GM23338 (cell line): ENCODE measurements at regions not wholly inside any gene's neighbourhood (a gene's known extent, or its start where the extent isn't known, plus 50 kb on each side); places are given as distances from the start of the nearest gene placed in this dataset.

Source experiments
- ATAC-seq: fragments of 200-7000 bp; cut with Tn5 transposase; 3 replicates; pipeline ENCODE4 v1.9.1; 2020
- DNase-seq: peaks from one replicate; pipeline ENCODE4 v3.0.0-alpha.2; 2015; ENCODE audit warnings: low spot score
- H2AFZ ChIP-seq: fragments of 200-600 bp; sonication (generic); 2 replicates; pipeline ENCODE4 v1.8.0; 2016; ENCODE audit warnings: antibody characterized with exemption, mild to moderate bottlenecking, moderate library complexity
- H3F3A ChIP-seq: fragments of 200-600 bp; sonication (generic); replicated peaks from 2 replicates; pipeline ENCODE4 v1.8.0; 2017; ENCODE audit warnings: antibody characterized with exemption, mixed run types, low read depth
- H3K27ac ChIP-seq: fragments of 200-600 bp; sonication (generic); 2 replicates; pipeline ENCODE4 v1.6.1; 2016; ENCODE audit warnings: low read depth
- H3K27me3 ChIP-seq: fragments of 200-600 bp; sonication (generic); 2 replicates; pipeline ENCODE4 v1.8.0; 2016; ENCODE audit warnings: mild to moderate bottlenecking, mixed run types, moderate library complexity; ENCODE audit not compliant: insufficient read depth
- H3K36me3 ChIP-seq: fragments of 200-600 bp; sonication (generic); 2 replicates; pipeline ENCODE4 v1.8.0; 2016; ENCODE audit warnings: mild to moderate bottlenecking; ENCODE audit not compliant: insufficient read depth
- H3K4me1 ChIP-seq: fragments of 200-600 bp; sonication (generic); 2 replicates; pipeline ENCODE4 v1.8.0; 2016; ENCODE audit warnings: mild to moderate bottlenecking, moderate library complexity; ENCODE audit not compliant: insufficient read depth
- H3K4me2 ChIP-seq: fragments of 200-600 bp; sonication (generic); 2 replicates; pipeline ENCODE4 v1.7.1; 2017; ENCODE audit warnings: mixed run types
- H3K4me3 ChIP-seq: fragments of 200-600 bp; sonication (generic); 2 replicates; pipeline ENCODE4 v1.6.1; 2016; ENCODE audit warnings: mixed run types
- H3K79me2 ChIP-seq: fragments of 200-600 bp; sonication (generic); replicated peaks from 2 replicates; pipeline ENCODE4 v1.8.0; 2017; ENCODE audit warnings: mild to moderate bottlenecking; ENCODE audit not compliant: insufficient read depth
- H3K9me2 ChIP-seq: fragments of 200-600 bp; sonication (generic); 2 replicates; pipeline ENCODE4 v1.8.0; 2017; ENCODE audit not compliant: insufficient read depth
- H4K20me1 ChIP-seq: fragments of 200-600 bp; sonication (generic); replicated peaks from 2 replicates; pipeline ENCODE4 v1.8.0; 2017; ENCODE audit warnings: mild to moderate bottlenecking; ENCODE audit not compliant: insufficient read depth
- H3K27ac Mint-ChIP-seq: 2 replicates; pipeline ENCODE4 v1.8.0; 2020; ENCODE audit warnings: inconsistent platforms, mild to moderate bottlenecking, moderate library complexity, mixed read lengths
- H3K27me3 Mint-ChIP-seq: 3 replicates; pipeline ENCODE4 v1.8.0; 2022; ENCODE audit warnings: low read depth, mild to moderate bottlenecking, moderate library complexity, mixed read lengths, inconsistent platforms; ENCODE audit not compliant: insufficient read depth, poor library complexity
- H3K36me3 Mint-ChIP-seq: 3 replicates; pipeline ENCODE4 v1.8.0; 2021; ENCODE audit warnings: low read depth, mild to moderate bottlenecking, inconsistent platforms, moderate library complexity, mixed read lengths
- H3K4me1 Mint-ChIP-seq: 3 replicates; pipeline ENCODE4 v1.8.0; 2020; ENCODE audit warnings: mild to moderate bottlenecking, inconsistent platforms, mixed read lengths
- H3K4me3 Mint-ChIP-seq: 3 replicates; pipeline ENCODE4 v1.8.0; 2021; ENCODE audit warnings: moderate library complexity, mild to moderate bottlenecking, inconsistent platforms, mixed read lengths
- H3K9me3 Mint-ChIP-seq: 3 replicates; pipeline ENCODE4 v1.8.0; 2020; ENCODE audit warnings: moderate library complexity, mild to moderate bottlenecking, inconsistent platforms, mixed read lengths
- CREB1 ChIP-seq: fragments of 250-450 bp; sonication (Bioruptor Pico); IDR thresholded peaks from 2 replicates; pipeline ENCODE4 v1.5.0; 2020; ENCODE audit warnings: low read depth, mild to moderate bottlenecking, moderate library complexity
- EZH2 ChIP-seq: fragments of 200-600 bp; sonication (generic); IDR thresholded peaks from one replicate; pipeline ENCODE4 v1.8.0; 2017; ENCODE audit warnings: antibody characterized with exemption, mild to moderate bottlenecking, low read depth; ENCODE audit not compliant: unreplicated experiment
- EZH2phosphoT487 ChIP-seq: fragments of 200-600 bp; sonication (generic); IDR thresholded peaks from one replicate; pipeline ENCODE4 v1.8.1; 2018; ENCODE audit warnings: antibody characterized with exemption; ENCODE audit not compliant: unreplicated experiment
- NANOG ChIP-seq: IDR thresholded peaks from 2 replicates; pipeline ENCODE4 v1.6.1; 2016; ENCODE audit warnings: antibody characterized with exemption, borderline replicate concordance
- POLR2AphosphoS5 ChIP-seq: IDR thresholded peaks from 2 replicates; pipeline ENCODE4 v1.6.1; 2016; ENCODE audit warnings: antibody characterized with exemption, low read depth
- ZNF331 ChIP-seq: fragments of 250-450 bp; sonication (Bioruptor Pico); IDR thresholded peaks from 2 replicates; pipeline ENCODE4 v1.5.0; 2020; ENCODE audit warnings: low read depth, mild to moderate bottlenecking, moderate library complexity
- TF ChIP-seq, protein P1 (sequence below): IDR thresholded peaks from one replicate; pipeline ENCODE4 v1.6.1; 2018; ENCODE audit warnings: antibody characterized with exemption; ENCODE audit not compliant: unreplicated experiment
- TF ChIP-seq, protein P2 (sequence below): fragments of 250-450 bp; sonication (Bioruptor Pico); IDR thresholded peaks from 2 replicates; pipeline ENCODE4 v1.5.0; 2020; ENCODE audit warnings: mild to moderate bottlenecking, moderate library complexity
- TF ChIP-seq, protein P3 (sequence below), 2 experiments: fragments of 200-600 bp in 1 of 2; sonication (generic) in 1 of 2; conservative IDR thresholded peaks; 2 replicates each; pipeline versions ENCODE4 v1.5.1 to v1.6.1; 2016 to 2017; ENCODE audit warnings: antibody characterized with exemption in 2 of 2, low read depth in 2 of 2, mild to moderate bottlenecking in 2 of 2, moderate library complexity in 1 of 2

DNA sequence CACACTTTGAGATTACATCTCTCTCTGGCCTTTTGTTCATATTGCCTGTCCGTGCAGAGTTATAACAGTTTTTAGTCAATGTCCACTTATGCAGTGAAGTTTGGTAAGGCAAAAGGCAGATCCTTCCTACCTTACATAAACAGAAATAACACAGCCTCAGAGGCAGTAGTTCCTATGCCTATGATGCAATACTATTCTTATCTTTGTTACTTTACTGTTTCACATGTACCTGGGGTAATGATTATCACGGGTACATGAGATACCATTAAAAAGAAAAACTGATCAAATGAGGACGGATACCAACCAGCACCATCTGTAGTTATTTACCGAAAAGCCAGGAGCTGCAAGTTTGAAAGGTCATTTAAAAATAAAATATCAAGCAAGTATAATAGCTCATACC lies 166.8 kb downstream of the BTC start:
- DNase-seq = no peak
- Mint-ChIP-seq H3K4me3 (no peak overlapping the region), H3K4me1 (no peaks in the 10 kb centered on the region), H3K27ac (no peak overlapping the region), H3K36me3 (no peaks in the 10 kb centered on the region), H3K27me3 (peaks cover 1% of the 10 kb centered on the region), H3K9me3 (no peaks in the 10 kb centered on the region)
- Histone ChIP-seq H3K4me2 (no peak overlapping the region), H3K36me3 (no peaks in the 10 kb centered on the region), H3K79me2 (no peaks in the 10 kb centered on the region), H3K4me3 (no peak overlapping the region), H4K20me1 (no peaks in the 10 kb centered on the region), H3K9me2 (no peaks in the 10 kb centered on the region), H3K27ac (no peak overlapping the region), H3K27me3 (no peaks in the 10 kb centered on the region), H3F3A (no peaks in the 10 kb centered on the region), H3K4me1 (no peaks in the 10 kb centered on the region), H2AFZ (no peak overlapping the region)
- ATAC-seq = no peak
- TF ChIP-seq CREB1 = no peak
- TF ChIP-seq EZH2phosphoT487 = no peak
- TF ChIP-seq, protein P1, sequence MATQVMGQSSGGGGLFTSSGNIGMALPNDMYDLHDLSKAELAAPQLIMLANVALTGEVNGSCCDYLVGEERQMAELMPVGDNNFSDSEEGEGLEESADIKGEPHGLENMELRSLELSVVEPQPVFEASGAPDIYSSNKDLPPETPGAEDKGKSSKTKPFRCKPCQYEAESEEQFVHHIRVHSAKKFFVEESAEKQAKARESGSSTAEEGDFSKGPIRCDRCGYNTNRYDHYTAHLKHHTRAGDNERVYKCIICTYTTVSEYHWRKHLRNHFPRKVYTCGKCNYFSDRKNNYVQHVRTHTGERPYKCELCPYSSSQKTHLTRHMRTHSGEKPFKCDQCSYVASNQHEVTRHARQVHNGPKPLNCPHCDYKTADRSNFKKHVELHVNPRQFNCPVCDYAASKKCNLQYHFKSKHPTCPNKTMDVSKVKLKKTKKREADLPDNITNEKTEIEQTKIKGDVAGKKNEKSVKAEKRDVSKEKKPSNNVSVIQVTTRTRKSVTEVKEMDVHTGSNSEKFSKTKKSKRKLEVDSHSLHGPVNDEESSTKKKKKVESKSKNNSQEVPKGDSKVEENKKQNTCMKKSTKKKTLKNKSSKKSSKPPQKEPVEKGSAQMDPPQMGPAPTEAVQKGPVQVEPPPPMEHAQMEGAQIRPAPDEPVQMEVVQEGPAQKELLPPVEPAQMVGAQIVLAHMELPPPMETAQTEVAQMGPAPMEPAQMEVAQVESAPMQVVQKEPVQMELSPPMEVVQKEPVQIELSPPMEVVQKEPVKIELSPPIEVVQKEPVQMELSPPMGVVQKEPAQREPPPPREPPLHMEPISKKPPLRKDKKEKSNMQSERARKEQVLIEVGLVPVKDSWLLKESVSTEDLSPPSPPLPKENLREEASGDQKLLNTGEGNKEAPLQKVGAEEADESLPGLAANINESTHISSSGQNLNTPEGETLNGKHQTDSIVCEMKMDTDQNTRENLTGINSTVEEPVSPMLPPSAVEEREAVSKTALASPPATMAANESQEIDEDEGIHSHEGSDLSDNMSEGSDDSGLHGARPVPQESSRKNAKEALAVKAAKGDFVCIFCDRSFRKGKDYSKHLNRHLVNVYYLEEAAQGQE = no peak
- TF ChIP-seq, protein P2, sequence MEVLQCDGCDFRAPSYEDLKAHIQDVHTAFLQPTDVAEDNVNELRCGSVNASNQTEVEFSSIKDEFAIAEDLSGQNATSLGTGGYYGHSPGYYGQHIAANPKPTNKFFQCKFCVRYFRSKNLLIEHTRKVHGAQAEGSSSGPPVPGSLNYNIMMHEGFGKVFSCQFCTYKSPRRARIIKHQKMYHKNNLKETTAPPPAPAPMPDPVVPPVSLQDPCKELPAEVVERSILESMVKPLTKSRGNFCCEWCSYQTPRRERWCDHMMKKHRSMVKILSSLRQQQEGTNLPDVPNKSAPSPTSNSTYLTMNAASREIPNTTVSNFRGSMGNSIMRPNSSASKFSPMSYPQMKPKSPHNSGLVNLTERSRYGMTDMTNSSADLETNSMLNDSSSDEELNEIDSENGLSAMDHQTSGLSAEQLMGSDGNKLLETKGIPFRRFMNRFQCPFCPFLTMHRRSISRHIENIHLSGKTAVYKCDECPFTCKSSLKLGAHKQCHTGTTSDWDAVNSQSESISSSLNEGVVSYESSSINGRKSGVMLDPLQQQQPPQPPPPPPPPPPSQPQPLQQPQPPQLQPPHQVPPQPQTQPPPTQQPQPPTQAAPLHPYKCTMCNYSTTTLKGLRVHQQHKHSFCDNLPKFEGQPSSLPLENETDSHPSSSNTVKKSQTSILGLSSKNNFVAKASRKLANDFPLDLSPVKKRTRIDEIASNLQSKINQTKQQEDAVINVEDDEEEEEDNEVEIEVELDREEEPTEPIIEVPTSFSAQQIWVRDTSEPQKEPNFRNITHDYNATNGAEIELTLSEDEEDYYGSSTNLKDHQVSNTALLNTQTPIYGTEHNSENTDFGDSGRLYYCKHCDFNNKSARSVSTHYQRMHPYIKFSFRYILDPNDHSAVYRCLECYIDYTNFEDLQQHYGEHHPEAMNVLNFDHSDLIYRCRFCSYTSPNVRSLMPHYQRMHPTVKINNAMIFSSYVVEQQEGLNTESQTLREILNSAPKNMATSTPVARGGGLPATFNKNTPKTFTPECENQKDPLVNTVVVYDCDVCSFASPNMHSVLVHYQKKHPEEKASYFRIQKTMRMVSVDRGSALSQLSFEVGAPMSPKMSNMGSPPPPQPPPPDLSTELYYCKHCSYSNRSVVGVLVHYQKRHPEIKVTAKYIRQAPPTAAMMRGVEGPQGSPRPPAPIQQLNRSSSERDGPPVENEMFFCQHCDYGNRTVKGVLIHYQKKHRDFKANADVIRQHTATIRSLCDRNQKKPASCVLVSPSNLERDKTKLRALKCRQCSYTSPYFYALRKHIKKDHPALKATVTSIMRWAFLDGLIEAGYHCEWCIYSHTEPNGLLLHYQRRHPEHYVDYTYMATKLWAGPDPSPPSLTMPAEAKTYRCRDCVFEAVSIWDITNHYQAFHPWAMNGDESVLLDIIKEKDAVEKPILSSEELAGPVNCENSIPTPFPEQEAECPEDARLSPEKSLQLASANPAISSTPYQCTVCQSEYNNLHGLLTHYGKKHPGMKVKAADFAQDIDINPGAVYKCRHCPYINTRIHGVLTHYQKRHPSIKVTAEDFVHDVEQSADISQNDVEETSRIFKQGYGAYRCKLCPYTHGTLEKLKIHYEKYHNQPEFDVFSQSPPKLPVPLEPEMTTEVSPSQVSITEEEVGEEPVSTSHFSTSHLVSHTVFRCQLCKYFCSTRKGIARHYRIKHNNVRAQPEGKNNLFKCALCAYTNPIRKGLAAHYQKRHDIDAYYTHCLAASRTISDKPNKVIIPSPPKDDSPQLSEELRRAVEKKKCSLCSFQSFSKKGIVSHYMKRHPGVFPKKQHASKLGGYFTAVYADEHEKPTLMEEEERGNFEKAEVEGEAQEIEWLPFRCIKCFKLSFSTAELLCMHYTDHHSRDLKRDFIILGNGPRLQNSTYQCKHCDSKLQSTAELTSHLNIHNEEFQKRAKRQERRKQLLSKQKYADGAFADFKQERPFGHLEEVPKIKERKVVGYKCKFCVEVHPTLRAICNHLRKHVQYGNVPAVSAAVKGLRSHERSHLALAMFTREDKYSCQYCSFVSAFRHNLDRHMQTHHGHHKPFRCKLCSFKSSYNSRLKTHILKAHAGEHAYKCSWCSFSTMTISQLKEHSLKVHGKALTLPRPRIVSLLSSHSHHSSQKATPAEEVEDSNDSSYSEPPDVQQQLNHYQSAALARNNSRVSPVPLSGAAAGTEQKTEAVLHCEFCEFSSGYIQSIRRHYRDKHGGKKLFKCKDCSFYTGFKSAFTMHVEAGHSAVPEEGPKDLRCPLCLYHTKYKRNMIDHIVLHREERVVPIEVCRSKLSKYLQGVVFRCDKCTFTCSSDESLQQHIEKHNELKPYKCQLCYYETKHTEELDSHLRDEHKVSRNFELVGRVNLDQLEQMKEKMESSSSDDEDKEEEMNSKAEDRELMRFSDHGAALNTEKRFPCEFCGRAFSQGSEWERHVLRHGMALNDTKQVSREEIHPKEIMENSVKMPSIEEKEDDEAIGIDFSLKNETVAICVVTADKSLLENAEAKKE = no peak
- no peak for TF ChIP-seq ZNF331
- TF ChIP-seq NANOG = no peak
- no peak for TF ChIP-seq EZH2
- TF ChIP-seq POLR2AphosphoS5 = no peak
- TF ChIP-seq, protein P3, sequence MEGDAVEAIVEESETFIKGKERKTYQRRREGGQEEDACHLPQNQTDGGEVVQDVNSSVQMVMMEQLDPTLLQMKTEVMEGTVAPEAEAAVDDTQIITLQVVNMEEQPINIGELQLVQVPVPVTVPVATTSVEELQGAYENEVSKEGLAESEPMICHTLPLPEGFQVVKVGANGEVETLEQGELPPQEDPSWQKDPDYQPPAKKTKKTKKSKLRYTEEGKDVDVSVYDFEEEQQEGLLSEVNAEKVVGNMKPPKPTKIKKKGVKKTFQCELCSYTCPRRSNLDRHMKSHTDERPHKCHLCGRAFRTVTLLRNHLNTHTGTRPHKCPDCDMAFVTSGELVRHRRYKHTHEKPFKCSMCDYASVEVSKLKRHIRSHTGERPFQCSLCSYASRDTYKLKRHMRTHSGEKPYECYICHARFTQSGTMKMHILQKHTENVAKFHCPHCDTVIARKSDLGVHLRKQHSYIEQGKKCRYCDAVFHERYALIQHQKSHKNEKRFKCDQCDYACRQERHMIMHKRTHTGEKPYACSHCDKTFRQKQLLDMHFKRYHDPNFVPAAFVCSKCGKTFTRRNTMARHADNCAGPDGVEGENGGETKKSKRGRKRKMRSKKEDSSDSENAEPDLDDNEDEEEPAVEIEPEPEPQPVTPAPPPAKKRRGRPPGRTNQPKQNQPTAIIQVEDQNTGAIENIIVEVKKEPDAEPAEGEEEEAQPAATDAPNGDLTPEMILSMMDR (conservative IDR thresholded peaks at IDR 0.05; ENCODE audit: low read depth in 2 of 2) = no peak
